Astrocyte (in vitro differentiated cells and primary cell): ENCODE measurements at regions not wholly inside any gene's neighbourhood (a gene's known extent, or its start where the extent isn't known, plus 50 kb on each side); places are given as distances from the start of the nearest gene placed in this dataset.

Experiments
- DNase-seq: peaks from one replicate; pipeline ENCODE4 v3.0.0-alpha.2; 2010; ENCODE audit warnings: low read depth
- FAIRE-seq: peaks from 2 replicates; lab custom pipeline; 2011; peaks lifted over from hg19 to GRCh38; lab: Jason Lieb, UNC
- H2AFZ ChIP-seq: 2 replicates; pipeline ENCODE4 v1.6.0; 2012; ENCODE audit warnings: low read depth, low read length, inconsistent platforms
- H3K27ac ChIP-seq: 2 replicates; pipeline ENCODE4 v1.5.1; 2011; ENCODE audit warnings: low read depth, low read length, inconsistent platforms
- H3K27me3 ChIP-seq: 2 replicates; pipeline ENCODE4 v1.6.0; 2011; ENCODE audit warnings: low read length, inconsistent platforms; ENCODE audit not compliant: insufficient read depth
- H3K36me3 ChIP-seq: 2 replicates; pipeline ENCODE4 v1.5.1; 2011; ENCODE audit warnings: low read length, inconsistent platforms; ENCODE audit not compliant: insufficient read depth
- H3K4me1 ChIP-seq: 2 replicates; pipeline ENCODE4 v1.5.1; 2011; ENCODE audit warnings: low read length, inconsistent platforms; ENCODE audit not compliant: insufficient read depth
- H3K4me2 ChIP-seq: 2 replicates; pipeline ENCODE4 v1.6.0; 2012; ENCODE audit warnings: low read length, inconsistent platforms
- H3K4me3 ChIP-seq: 2 replicates; pipeline ENCODE4 v1.5.1; 2011; ENCODE audit warnings: low read depth, mild to moderate bottlenecking, low read length, inconsistent platforms; ENCODE audit not compliant: insufficient read depth
- H3K79me2 ChIP-seq: 2 replicates; pipeline ENCODE4 v1.6.0; 2012; ENCODE audit warnings: mild to moderate bottlenecking, low read length, inconsistent platforms; ENCODE audit not compliant: insufficient read depth
- H3K9ac ChIP-seq: 2 replicates; pipeline ENCODE4 v1.6.0; 2012; ENCODE audit warnings: mild to moderate bottlenecking, low read length, inconsistent platforms
- H3K9me3 ChIP-seq: 2 replicates; pipeline ENCODE4 v1.5.1; 2012; ENCODE audit warnings: low read depth, mild to moderate bottlenecking, low read length, inconsistent platforms; ENCODE audit not compliant: insufficient read depth
- H4K20me1 ChIP-seq: 2 replicates; pipeline ENCODE4 v1.6.0; 2012; ENCODE audit warnings: low read length, inconsistent platforms; ENCODE audit not compliant: insufficient read depth
- H3K27ac Mint-ChIP-seq: one replicate; pipeline ENCODE4 v1.8.0; 2021; ENCODE audit warnings: mild to moderate bottlenecking, mixed read lengths; ENCODE audit not compliant: unreplicated experiment
- H3K27me3 Mint-ChIP-seq: one replicate; pipeline ENCODE4 v1.8.0; 2021; ENCODE audit warnings: low read depth, mixed read lengths; ENCODE audit not compliant: unreplicated experiment
- H3K36me3 Mint-ChIP-seq: one replicate; pipeline ENCODE4 v1.8.0; 2021; ENCODE audit warnings: low read depth, mixed read lengths; ENCODE audit not compliant: unreplicated experiment
- H3K4me1 Mint-ChIP-seq: one replicate; pipeline ENCODE4 v1.8.0; 2021; ENCODE audit warnings: low read depth, mixed read lengths; ENCODE audit not compliant: unreplicated experiment
- H3K4me3 Mint-ChIP-seq: one replicate; pipeline ENCODE4 v1.8.0; 2021; ENCODE audit warnings: mild to moderate bottlenecking, moderate library complexity, mixed read lengths; ENCODE audit not compliant: unreplicated experiment
- H3K9me3 Mint-ChIP-seq: one replicate; pipeline ENCODE4 v1.8.0; 2021; ENCODE audit warnings: mild to moderate bottlenecking, mixed read lengths; ENCODE audit not compliant: unreplicated experiment
- EZH2 ChIP-seq: IDR thresholded peaks from 2 replicates; pipeline ENCODE4 v1.6.1; 2012; ENCODE audit warnings: mild to moderate bottlenecking, low read length, inconsistent platforms; ENCODE audit not compliant: insufficient read depth
- TF ChIP-seq, protein P1 (sequence below): IDR thresholded peaks from 2 replicates; pipeline ENCODE4 v1.5.1; 2011; ENCODE audit warnings: low read depth, mild to moderate bottlenecking, inconsistent platforms, low read length, moderate library complexity; ENCODE audit not compliant: insufficient read depth

- H2AFZ ChIP-seq: no peak overlapping the region
- H3K9me3 ChIP-seq: no peaks in the 10 kb centered on the region
- H3K4me1 ChIP-seq: no peaks in the 10 kb centered on the region
- H4K20me1 ChIP-seq: no peaks in the 10 kb centered on the region
- H3K9me3 Mint-ChIP-seq: no peaks in the 10 kb centered on the region
- H3K4me3 Mint-ChIP-seq: no peak overlapping the region
- no peak overlapping the region for H3K9ac ChIP-seq
- no peaks in the 10 kb centered on the region for H3K36me3 ChIP-seq
- FAIRE-seq (no peak), DNase-seq (no peak)
- TF ChIP-seq EZH2: no peak
- TF ChIP-seq, protein P1, sequence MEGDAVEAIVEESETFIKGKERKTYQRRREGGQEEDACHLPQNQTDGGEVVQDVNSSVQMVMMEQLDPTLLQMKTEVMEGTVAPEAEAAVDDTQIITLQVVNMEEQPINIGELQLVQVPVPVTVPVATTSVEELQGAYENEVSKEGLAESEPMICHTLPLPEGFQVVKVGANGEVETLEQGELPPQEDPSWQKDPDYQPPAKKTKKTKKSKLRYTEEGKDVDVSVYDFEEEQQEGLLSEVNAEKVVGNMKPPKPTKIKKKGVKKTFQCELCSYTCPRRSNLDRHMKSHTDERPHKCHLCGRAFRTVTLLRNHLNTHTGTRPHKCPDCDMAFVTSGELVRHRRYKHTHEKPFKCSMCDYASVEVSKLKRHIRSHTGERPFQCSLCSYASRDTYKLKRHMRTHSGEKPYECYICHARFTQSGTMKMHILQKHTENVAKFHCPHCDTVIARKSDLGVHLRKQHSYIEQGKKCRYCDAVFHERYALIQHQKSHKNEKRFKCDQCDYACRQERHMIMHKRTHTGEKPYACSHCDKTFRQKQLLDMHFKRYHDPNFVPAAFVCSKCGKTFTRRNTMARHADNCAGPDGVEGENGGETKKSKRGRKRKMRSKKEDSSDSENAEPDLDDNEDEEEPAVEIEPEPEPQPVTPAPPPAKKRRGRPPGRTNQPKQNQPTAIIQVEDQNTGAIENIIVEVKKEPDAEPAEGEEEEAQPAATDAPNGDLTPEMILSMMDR: no peak
- H3K4me1 Mint-ChIP-seq: peaks cover 4% of the 10 kb centered on the region
- no peak overlapping the region for H3K4me2 ChIP-seq
- H3K36me3 Mint-ChIP-seq: no peaks in the 10 kb centered on the region
- no peaks in the 10 kb centered on the region for H3K27me3 Mint-ChIP-seq
- no peak overlapping the region for H3K27ac ChIP-seq
- H3K4me3 ChIP-seq: no peak overlapping the region
- no peak overlapping the region for H3K27ac Mint-ChIP-seq
- H3K27me3 ChIP-seq: no peaks in the 10 kb centered on the region
- H3K79me2 ChIP-seq: no peaks in the 10 kb centered on the region
Measured at GRCh38 chr2:83394134-83394904, 1064.8 kb downstream of the SUCLG1 start.

DNA sequence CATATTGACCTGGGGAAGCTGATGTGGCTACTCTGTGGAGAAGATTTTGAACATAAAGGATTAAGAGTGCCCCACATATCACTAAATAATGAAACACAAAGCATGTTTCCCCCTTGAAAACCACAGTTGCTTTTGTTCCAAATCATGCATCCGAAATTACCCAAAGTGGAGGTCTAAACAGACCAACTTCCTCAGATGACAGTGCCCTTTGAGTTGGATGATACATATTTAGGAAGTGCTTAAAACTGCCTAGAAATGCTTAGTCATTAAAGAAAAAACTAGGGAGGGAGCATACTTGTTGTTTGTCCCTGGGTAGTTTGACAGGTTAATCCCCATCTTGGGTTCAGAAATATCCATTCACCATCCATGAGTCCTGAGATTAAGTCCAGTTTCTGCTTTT is 1070.3 kb downstream of the SUCLG1 start:
- H3K27me3 Mint-ChIP-seq: no peaks in the 10 kb centered on the region
- Histone ChIP-seq H3K27me3 (no peaks in the 10 kb centered on the region), H3K4me1 (no peaks in the 10 kb centered on the region), H3K27ac (no peak overlapping the region), H3K9ac (no peak overlapping the region), H4K20me1 (no peaks in the 10 kb centered on the region), H3K36me3 (no peaks in the 10 kb centered on the region), H2AFZ (no peak overlapping the region), H3K4me2 (no peak overlapping the region), H3K79me2 (no peaks in the 10 kb centered on the region), H3K4me3 (no peak overlapping the region), H3K9me3 (no peaks in the 10 kb centered on the region)
- no peaks in the 10 kb centered on the region for H3K9me3 Mint-ChIP-seq
- H3K4me1 Mint-ChIP-seq: no peaks in the 10 kb centered on the region
- TF ChIP-seq, protein P1: no peak
- TF ChIP-seq EZH2: no peak
- DNase-seq: no peak
- H3K36me3 Mint-ChIP-seq: no peaks in the 10 kb centered on the region
- H3K27ac Mint-ChIP-seq: no peak overlapping the region
- no peak overlapping the region for H3K4me3 Mint-ChIP-seq
- FAIRE-seq: no peak

GRCh38 chr2:83386549-83386948 is 1072.5 kb downstream of the SUCLG1 start:
- no peak overlapping the region for H3K4me3 ChIP-seq
- H3K27ac Mint-ChIP-seq: no peak overlapping the region
- no peak overlapping the region for H2AFZ ChIP-seq
- no peak for DNase-seq
- H3K36me3 ChIP-seq: no peaks in the 10 kb centered on the region
- no peak overlapping the region for H3K9ac ChIP-seq
- no peak overlapping the region for H3K4me2 ChIP-seq
- no peak overlapping the region for H3K27ac ChIP-seq
- H3K79me2 ChIP-seq: no peaks in the 10 kb centered on the region
- no peaks in the 10 kb centered on the region for H4K20me1 ChIP-seq
- H3K4me1 ChIP-seq: no peaks in the 10 kb centered on the region
- FAIRE-seq: no peak
- H3K9me3 Mint-ChIP-seq: no peaks in the 10 kb centered on the region
- H3K4me1 Mint-ChIP-seq: no peaks in the 10 kb centered on the region
- H3K27me3 ChIP-seq: no peaks in the 10 kb centered on the region
- no peaks in the 10 kb centered on the region for H3K9me3 ChIP-seq
- no peak for TF ChIP-seq EZH2
- TF ChIP-seq, protein P1: no peak
- H3K36me3 Mint-ChIP-seq: no peaks in the 10 kb centered on the region
- H3K4me3 Mint-ChIP-seq: no peak overlapping the region
- no peaks in the 10 kb centered on the region for H3K27me3 Mint-ChIP-seq
